Jurkat, Clone E6-1 (cell line): ENCODE measurements at regions not wholly inside any gene's neighbourhood (a gene's known extent, or its start where the extent isn't known, plus 50 kb on each side); places are given as distances from the start of the nearest gene placed in this dataset.

Source experiments
- DNase-seq: peaks from one replicate; pipeline ENCODE4 v3.0.0-alpha.2; 2011; ENCODE audit warnings: low read depth, low spot score
- H3K4me3 ChIP-seq: 2 replicates; pipeline ENCODE4 v1.5.1; 2011; ENCODE audit warnings: mild to moderate bottlenecking, low read length, control low read depth, moderate library complexity

DNA sequence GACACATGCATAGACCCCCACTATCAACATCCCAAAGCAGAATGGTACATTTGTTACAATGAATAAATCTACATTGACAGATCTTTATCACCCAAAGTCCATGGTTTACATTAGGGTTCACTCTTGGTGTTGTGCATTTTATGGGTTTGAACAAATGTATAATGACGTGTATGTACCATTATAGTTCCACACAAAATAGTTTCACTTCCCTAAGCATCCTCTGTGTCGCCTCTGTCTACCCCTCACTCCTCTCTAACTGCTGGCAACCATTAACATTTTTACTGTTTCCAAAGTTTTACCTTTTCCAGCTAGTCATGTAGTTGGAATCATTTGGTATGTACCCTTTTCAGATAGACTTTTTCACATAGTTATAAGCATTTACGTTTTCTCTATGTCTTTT lies 69.5 kb upstream of the LMO3 start:
- DNase-seq, result no peak
- H3K4me3 ChIP-seq, result no peak overlapping the region

GRCh38 chr12:16674885-16675284 lies 68.9 kb upstream of the LMO3 start:
- H3K4me3 ChIP-seq, result no peak overlapping the region
- no peak for DNase-seq

DNA sequence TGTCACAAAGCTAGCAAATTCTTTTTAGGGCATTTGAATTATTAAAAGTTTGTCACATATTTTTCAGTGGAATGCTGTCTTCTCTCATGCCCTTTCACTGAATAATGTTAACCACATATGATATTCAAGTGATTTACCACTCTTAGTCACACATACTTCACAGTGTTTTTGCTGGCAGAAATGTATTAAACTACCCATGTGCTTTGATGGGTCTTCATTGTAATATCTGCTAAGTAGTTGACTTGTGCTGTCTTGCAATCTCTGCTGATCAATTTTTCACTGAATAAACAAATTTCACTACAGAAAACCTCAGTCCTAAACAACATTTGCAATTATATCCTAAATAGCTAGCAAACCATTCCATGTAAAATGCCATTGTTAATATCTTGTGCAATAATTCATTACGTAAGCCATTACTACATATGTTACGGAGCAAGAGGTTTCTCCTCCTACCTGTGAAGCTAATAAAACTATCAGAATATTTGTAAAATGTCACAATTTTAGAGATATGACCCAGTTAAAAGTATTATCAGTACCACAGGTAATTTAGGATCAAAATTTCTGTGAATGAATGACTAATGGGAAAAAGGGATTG lies 64.6 kb upstream of the LMO3 start:
- H3K4me3 ChIP-seq, result no peak overlapping the region
- DNase-seq, result no peak

GRCh38 chr12:16669756-16670155 lies 63.8 kb upstream of the LMO3 start:
- H3K4me3 ChIP-seq, result no peak overlapping the region
- DNase-seq, result no peak

DNA sequence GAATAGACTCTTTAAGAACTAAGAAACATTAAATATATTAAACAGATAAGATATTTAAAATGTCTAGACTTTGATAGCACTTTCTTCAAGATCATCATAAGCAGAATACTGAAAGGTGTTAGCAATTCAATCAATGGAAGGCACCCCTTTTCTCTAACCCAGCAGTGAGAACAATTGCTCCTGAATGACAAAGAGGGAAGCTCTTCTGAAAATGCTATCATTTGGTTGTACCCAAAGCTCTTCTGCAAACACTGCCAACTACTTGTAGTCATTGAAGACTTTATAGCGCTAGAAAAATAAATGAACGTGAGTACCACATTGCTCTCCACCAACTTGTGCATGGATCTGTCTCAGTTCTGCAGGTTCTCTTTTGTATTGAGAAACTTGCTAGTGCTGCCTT lies 62.2 kb upstream of the LMO3 start:
- H3K4me3 ChIP-seq, result no peak overlapping the region
- DNase-seq, result no peak

DNA sequence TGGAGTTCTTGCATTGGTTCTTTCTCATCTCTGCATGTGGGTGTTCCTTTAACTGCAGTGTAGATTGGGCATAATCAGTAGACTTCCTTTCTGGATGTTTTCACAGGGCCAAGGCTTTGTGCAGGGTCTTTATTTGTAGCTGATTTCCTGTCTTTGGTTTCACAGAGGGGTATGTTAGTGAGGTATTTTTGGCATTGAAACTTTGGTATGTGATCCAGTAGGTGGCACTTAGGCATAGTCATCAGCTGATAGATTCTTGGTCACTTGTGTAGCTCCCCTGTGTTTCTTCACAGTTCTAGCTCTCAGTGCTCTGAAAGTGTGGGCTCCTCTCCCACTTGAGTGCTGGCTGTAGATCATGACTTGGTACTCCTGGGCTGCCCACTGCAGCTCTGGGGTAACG lies 52.7 kb upstream of the LMO3 start:
- no peak for DNase-seq
- no peak overlapping the region for H3K4me3 ChIP-seq
